ENCODE measurements at regions not wholly inside any gene's neighbourhood (a gene's known extent, or its start where the extent isn't known, plus 50 kb on each side); places are given as distances from the start of the nearest gene placed in this dataset.

DNA sequence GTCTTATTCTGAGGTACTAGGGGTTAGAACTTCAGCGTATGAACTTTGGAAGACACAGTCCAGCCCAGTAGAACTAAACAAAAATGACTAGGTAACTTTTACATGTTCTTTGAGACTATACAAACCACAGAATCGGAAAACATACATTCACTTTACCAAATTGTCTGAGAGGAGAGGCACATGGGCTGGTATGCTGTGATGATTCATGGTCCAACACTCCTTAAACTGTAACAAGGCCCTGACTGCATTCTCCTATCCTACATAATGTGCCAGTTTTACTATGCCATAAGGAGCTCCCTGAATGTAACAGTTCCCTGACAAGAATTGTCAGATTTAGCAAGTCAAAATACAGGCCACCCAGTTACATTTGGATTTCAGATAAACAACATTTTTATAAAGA lies 640.0 kb downstream of the RAB28 start:
- no peak for DNase-seq (ENCODE audit: low read depth)
- TF ChIP-seq, protein P1, sequence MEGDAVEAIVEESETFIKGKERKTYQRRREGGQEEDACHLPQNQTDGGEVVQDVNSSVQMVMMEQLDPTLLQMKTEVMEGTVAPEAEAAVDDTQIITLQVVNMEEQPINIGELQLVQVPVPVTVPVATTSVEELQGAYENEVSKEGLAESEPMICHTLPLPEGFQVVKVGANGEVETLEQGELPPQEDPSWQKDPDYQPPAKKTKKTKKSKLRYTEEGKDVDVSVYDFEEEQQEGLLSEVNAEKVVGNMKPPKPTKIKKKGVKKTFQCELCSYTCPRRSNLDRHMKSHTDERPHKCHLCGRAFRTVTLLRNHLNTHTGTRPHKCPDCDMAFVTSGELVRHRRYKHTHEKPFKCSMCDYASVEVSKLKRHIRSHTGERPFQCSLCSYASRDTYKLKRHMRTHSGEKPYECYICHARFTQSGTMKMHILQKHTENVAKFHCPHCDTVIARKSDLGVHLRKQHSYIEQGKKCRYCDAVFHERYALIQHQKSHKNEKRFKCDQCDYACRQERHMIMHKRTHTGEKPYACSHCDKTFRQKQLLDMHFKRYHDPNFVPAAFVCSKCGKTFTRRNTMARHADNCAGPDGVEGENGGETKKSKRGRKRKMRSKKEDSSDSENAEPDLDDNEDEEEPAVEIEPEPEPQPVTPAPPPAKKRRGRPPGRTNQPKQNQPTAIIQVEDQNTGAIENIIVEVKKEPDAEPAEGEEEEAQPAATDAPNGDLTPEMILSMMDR (IDR thresholded peaks at IDR 0.05; ENCODE audit: insufficient read depth, low read length): no peak
- H3K4me3 ChIP-seq (ENCODE audit: low read depth, low read length): no peak overlapping the region

DNA sequence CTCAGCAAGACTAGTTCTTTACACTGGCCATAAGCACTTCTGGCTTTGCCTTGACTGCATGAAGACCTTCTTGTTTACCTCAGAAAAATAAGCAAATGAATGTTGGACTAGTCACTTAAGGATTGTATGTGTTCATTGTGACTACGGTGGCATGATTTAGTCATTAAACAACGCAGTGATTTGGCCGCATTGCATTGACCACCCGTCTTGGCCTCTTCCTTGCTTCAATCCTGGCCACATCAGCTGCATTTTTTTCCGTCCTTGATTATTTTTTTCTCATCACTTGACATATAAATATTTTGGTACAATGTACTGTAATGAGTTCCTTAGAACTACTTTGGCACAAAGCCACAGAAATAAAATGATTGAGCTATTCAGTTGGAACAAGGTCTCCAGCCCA lies 656.2 kb downstream of the RAB28 start:
- TF ChIP-seq, protein P1 (IDR thresholded peaks at IDR 0.05; ENCODE audit: insufficient read depth, low read length): no peak
- no peak for DNase-seq (ENCODE audit: low read depth)
- no peak overlapping the region for H3K4me3 ChIP-seq (ENCODE audit: low read depth, low read length)

DNA sequence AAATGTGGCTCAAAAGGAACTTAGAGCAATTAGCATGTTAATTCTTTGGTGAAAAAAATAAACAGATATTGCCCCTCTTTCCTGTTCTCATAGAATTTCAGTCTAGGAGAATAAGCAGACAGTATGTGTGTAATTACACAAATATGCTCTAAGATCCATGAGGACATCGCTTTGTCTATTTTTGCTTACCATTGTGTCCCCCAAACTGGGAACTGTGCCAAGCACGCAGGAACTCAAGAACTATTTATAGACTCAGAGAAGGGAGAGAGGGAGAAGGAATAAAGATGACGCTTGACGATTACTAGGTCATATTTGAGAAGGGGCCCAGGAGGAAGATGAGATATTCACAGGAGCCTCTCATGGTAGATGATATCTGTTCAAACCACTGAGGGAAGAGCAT lies 692.6 kb downstream of the RAB28 start:
- H3K4me3 ChIP-seq (ENCODE audit: low read depth, low read length): no peak overlapping the region
- TF ChIP-seq, protein P1 (IDR thresholded peaks at IDR 0.05; ENCODE audit: insufficient read depth, low read length): no peak
- DNase-seq (ENCODE audit: low read depth): no peak

DNA sequence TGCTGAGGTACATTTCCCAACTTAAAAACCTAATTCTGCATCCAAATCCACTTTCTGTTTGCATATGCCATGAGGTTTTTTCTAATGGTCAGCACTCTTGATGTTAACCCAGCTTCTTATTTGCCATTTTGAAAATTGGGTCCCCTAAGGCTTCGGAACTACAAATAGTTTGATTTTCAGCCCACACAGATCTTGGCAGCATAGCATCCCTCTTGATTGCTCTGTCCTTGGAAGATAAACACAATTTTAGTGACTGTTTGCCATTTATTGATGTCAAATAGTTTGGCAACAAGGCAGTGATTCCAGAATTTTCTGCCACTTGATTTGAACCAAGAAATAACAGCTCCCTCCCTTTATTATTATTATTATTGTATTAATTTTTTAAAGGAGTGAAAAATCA lies 696.9 kb downstream of the RAB28 start:
- TF ChIP-seq, protein P1 (IDR thresholded peaks at IDR 0.05; ENCODE audit: insufficient read depth, low read length): no peak
- H3K4me3 ChIP-seq (ENCODE audit: low read depth, low read length): no peak overlapping the region
- no peak for DNase-seq (ENCODE audit: low read depth)

DNA sequence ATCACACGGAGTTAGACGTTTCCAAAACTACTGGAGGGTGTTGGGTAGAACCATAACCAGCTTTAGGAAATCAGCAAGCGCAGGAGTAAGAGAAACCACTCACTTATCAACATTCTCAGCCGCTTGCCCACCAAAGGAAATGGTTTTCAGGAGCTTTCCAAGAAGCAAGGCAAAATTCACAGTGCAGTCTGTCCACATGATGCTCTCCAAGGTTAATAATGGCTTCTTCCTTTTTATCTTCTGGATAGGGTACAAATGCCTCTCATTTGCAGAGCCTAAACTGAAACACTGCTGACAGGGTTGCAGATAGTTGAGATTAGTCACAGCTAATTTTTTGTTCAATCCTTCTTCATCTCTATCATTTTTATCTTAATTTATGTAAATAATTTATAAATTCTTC lies 705.4 kb downstream of the RAB28 start:
- TF ChIP-seq, protein P1 (IDR thresholded peaks at IDR 0.05; ENCODE audit: insufficient read depth, low read length): no peak
- no peak for DNase-seq (ENCODE audit: low read depth)
- H3K4me3 ChIP-seq (ENCODE audit: low read depth, low read length): no peak overlapping the region

DNA sequence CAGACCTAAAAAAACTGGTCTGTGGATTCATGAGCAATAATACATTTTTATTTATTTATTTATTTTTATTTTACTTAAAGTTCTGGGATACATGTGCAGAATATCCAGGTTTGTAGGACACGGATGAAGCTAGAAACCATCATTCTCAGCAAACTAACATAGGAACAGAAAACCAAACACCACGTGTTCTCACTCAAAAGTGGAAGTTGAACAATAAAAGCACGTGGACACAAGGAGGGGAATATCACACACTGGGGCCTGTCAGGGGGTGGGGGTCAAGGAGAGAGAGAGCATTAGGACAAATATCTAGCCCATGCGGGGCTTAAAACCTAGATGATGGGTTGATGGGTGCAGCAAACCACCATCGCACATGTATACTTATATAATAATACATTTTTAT lies 705.9 kb downstream of the RAB28 start:
- DNase-seq (ENCODE audit: low read depth): no peak
- no peak overlapping the region for H3K4me3 ChIP-seq (ENCODE audit: low read depth, low read length)
- TF ChIP-seq, protein P1 (IDR thresholded peaks at IDR 0.05; ENCODE audit: insufficient read depth, low read length): no peak

DNA sequence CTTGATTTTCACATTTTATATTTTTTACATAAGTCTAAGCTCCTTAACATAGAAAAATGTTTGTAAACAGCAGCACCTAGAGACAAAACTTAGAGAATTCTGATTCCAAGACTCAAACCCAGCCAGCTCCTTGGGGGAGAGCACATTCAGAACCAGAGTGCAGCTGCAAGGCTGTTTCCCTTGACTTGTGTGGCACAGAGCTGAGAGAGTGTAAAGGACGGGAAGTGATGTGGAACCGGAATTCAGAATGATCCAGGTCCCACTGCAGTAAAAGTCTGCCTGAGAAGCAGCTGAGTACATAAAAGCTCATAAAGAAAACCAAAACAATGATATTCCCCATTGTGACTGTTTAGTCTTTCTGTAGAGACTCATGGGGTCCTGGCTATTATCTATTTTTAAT lies 713.8 kb downstream of the RAB28 start:
- DNase-seq (ENCODE audit: low read depth): no peak
- TF ChIP-seq, protein P1 (IDR thresholded peaks at IDR 0.05; ENCODE audit: insufficient read depth, low read length): no peak
- no peak overlapping the region for H3K4me3 ChIP-seq (ENCODE audit: low read depth, low read length)
